ENCODE measurements at regions not wholly inside any gene's neighbourhood (a gene's known extent, or its start where the extent isn't known, plus 50 kb on each side); places are given as distances from the start of the nearest gene placed in this dataset.

DNA sequence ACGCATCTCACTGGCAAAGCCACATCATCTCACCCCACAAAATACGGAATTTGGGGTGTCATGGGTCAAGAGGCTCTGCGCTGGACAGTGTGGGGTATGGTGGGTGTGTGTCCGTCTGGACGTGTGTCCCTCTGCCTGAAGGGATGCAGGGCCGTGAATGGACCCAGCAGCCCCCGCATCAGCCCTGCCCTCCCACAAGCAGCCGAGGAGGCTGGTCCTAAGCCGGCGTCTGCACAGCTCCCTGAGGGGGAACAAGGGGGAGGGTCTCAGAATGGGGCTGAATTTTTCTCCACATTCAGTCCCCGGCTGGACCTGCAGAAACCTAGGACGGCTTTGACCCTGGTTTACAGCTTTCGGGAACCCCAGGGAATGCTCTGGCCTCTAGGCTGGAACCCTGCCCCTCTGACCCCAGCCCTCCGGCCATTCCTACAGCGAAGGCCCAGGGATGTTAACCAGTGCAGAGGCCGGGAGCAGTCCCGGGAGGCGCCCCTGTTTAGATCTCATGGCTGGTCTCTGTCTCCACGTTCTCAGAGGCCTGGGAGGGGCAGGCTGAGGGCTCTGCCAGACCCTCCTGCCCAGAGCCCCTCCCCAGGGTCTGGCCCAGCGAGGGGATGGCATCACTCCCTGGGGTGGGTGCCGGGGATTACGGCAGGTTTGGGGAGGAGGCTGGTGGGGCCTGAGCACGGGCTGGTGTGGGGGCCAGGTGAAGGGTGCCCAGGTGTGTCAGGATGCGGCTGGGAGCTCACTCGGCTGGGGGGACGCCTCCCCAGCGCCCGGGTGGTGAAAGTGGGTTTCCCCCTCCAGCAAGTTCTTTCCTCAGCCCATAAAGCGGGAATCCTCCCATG is 156.5 kb upstream of the C14orf180 start:
- TF ChIP-seq GATA3 (IDR thresholded peaks at IDR 0.05; ENCODE audit: low read depth, low read length) (no peak), GATA2 (IDR thresholded peaks at IDR 0.05; ENCODE audit: low read depth, low read length) (no peak)
